22Rv1 (cell line): ENCODE measurements at regions not wholly inside any gene's neighbourhood (a gene's known extent, or its start where the extent isn't known, plus 50 kb on each side); places are given as distances from the start of the nearest gene placed in this dataset.

ENCODE experiments used
- ZFX ChIP-seq: fragments of 450-650 bp; IDR thresholded peaks from 2 replicates; pipeline ENCODE4 v1.6.1; 2017; ENCODE audit warnings: antibody characterized with exemption, borderline replicate concordance
- TF ChIP-seq, protein P1 (sequence below): fragments of 450-650 bp; IDR thresholded peaks from 2 replicates; pipeline ENCODE4 v1.5.1; 2017; ENCODE audit warnings: mild to moderate bottlenecking

DNA sequence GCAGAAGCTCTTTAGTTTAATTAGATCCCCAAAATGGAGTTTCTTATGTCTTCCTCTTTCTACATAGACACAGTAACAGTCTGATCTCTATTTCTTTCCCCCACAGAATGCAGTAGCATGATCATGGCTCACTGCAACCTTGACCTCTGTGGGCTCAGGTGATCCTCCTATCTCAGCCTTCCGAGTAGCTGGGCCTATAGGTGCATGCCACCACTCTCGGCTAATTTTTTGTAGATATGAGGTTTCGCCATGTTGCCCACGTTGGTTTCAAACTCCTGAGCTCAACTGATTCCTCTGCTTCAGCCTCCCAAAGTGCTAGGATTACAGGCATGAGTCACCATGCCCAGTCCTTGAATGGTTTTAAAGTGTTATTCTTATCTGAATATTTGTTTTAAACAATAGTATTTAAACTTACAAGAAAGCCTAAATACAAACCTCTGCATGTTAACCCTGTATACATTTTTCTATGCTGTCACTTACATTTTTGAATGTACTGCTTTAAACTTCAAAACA is 120.6 kb downstream of the GOSR1 start:
- TF ChIP-seq, protein P1, sequence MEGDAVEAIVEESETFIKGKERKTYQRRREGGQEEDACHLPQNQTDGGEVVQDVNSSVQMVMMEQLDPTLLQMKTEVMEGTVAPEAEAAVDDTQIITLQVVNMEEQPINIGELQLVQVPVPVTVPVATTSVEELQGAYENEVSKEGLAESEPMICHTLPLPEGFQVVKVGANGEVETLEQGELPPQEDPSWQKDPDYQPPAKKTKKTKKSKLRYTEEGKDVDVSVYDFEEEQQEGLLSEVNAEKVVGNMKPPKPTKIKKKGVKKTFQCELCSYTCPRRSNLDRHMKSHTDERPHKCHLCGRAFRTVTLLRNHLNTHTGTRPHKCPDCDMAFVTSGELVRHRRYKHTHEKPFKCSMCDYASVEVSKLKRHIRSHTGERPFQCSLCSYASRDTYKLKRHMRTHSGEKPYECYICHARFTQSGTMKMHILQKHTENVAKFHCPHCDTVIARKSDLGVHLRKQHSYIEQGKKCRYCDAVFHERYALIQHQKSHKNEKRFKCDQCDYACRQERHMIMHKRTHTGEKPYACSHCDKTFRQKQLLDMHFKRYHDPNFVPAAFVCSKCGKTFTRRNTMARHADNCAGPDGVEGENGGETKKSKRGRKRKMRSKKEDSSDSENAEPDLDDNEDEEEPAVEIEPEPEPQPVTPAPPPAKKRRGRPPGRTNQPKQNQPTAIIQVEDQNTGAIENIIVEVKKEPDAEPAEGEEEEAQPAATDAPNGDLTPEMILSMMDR, result no peak
- no peak for TF ChIP-seq ZFX
